Hematopoietic multipotent progenitor cell treated with erythropoietin and hydrocortisone succinate and interleukin-3 and kit ligand, for 4 days (in vitro differentiated cells): ENCODE measurements at regions not wholly inside any gene's neighbourhood (a gene's known extent, or its start where the extent isn't known, plus 50 kb on each side); places are given as distances from the start of the nearest gene placed in this dataset.

Source experiments
- DNase-seq: peaks from one replicate; pipeline ENCODE4 v3.0.0-alpha.2; 2015

GRCh38 chr6:82836022-82836575, 229.5 kb downstream of the UBE3D start:
- no peak for DNase-seq

GRCh38 chr6:82840571-82840970, 225.1 kb downstream of the UBE3D start:
- DNase-seq: no peak

GRCh38 chr6:82841309-82841708, 224.3 kb downstream of the UBE3D start:
- no peak for DNase-seq
